ENCODE measurements at regions not wholly inside any gene's neighbourhood (a gene's known extent, or its start where the extent isn't known, plus 50 kb on each side); places are given as distances from the start of the nearest gene placed in this dataset.
A peak's percentile ranks its signal among the peaks of the same experiment; 100 is the strongest.

GRCh38 chr3:117881210-117881609 lies 1153.4 kb downstream of the IGSF11 start:
- DNase-seq = no peak
- POLR2A ChIA-PET = no interaction called here
- H3K36me3 ChIP-seq (replicated peaks in 1 of 2; ENCODE audit: control insufficient read depth in 1 of 2, insufficient read depth in 2 of 2, low read length in 1 of 2) = no peaks in the 10 kb centered on the region
- no peak overlapping the region for H3K4me2 ChIP-seq
- no peaks in the 10 kb centered on the region for H4K20me1 ChIP-seq (ENCODE audit: insufficient read depth)
- CTCF ChIA-PET = no interaction called here
- no peaks in the 10 kb centered on the region for H3K79me2 ChIP-seq (ENCODE audit: insufficient read depth)
- no peaks in the 10 kb centered on the region for H3K9me3 ChIP-seq
- H3K9me2 ChIP-seq = no peaks in the 10 kb centered on the region
- no peak overlapping the region for H3K27ac ChIP-seq (ENCODE audit: low read depth in 2 of 2, low read length in 1 of 2)
- TF ChIP-seq NRF1 (IDR thresholded peaks at IDR 0.05; ENCODE audit: low read depth, low read length) (no peak), RAD21 (IDR thresholded peaks at IDR 0.05; ENCODE audit: low read length) (no peak), FOXM1 (IDR thresholded peaks at IDR 0.05; ENCODE audit: low read depth) (no peak), ZBTB33 (IDR thresholded peaks at IDR 0.05; ENCODE audit: borderline replicate concordance, low read depth) (no peak), RFX5 (IDR thresholded peaks at IDR 0.05; ENCODE audit: low read length) (no peak), EP300 (IDR thresholded peaks at IDR 0.05; ENCODE audit: borderline replicate concordance in 1 of 2, low read depth in 1 of 2, low read length in 1 of 2) (no peak), FOSL2 (IDR thresholded peaks at IDR 0.05; ENCODE audit: borderline replicate concordance, low read depth) (no peak), FOXJ3 (CRISPR knock-in tag; IDR thresholded peaks at IDR 0.05) (no peak), RCOR1 (IDR thresholded peaks at IDR 0.05; ENCODE audit: low read length) (no peak)
- H3K27me3 ChIP-seq (ENCODE audit: insufficient read depth) = no peaks in the 10 kb centered on the region
- WGBS (ENCODE audit: low lambda C conversion rate) = 52% methylated on average over 2 of the region's 2 CpGs
- no peaks in the 10 kb centered on the region for H3F3A ChIP-seq (replicated peaks; ENCODE audit: insufficient read depth)
- H3K4me3 ChIP-seq (ENCODE audit: low read depth in 2 of 2, low read length in 1 of 2) = no peak overlapping the region
- H3K9ac ChIP-seq = no peak overlapping the region
- peaks cover 0 to 6% of the 10 kb centered on the region in 2 experiments; a peak in 2 of 4 replicates for H3K4me1 ChIP-seq (ENCODE audit: control insufficient read depth in 1 of 2, insufficient read depth in 2 of 2, low read depth in 1 of 2, low read length in 1 of 2)
- H2AFZ ChIP-seq (ENCODE audit: low read depth) = no peak overlapping the region

GRCh38 chr3:117885011-117885441 lies 1149.6 kb downstream of the IGSF11 start:
- no peak overlapping the region for H2AFZ ChIP-seq (ENCODE audit: low read depth)
- CTCF ChIA-PET = interaction anchor here (1.0 kb wide), 1 partner anchor 12 kb away, joined by 3 read pairs; no protein-coding TSS in a partner anchor
- WGBS (ENCODE audit: low lambda C conversion rate) = 38% methylated on average over 5 of the region's 5 CpGs

More at GRCh38 chr3:117885011-117885441, 1149.6 kb downstream of the IGSF11 start:
- H3K27me3 ChIP-seq (ENCODE audit: insufficient read depth) = no peaks in the 10 kb centered on the region
- H3F3A ChIP-seq (replicated peaks; ENCODE audit: insufficient read depth) = no peaks in the 10 kb centered on the region
- H3K27ac ChIP-seq (ENCODE audit: low read depth in 2 of 2, low read length in 1 of 2) = peak overlapping the region in 1 of 2 experiments; percentile 22; a peak in 1 of 4 replicates
- H3K4me3 ChIP-seq (ENCODE audit: low read depth in 2 of 2, low read length in 1 of 2) = no peak overlapping the region
- no peaks in the 10 kb centered on the region for H3K9me2 ChIP-seq
- TF ChIP-seq CTCF (IDR thresholded peaks at IDR 0.05) (no peak), GABPA (IDR thresholded peaks at IDR 0.05; ENCODE audit: low read depth) (no peak), EP300 (IDR thresholded peaks at IDR 0.05; ENCODE audit: borderline replicate concordance in 1 of 2, low read depth in 1 of 2, low read length in 1 of 2) (no peak), ZBTB33 (IDR thresholded peaks at IDR 0.05; ENCODE audit: borderline replicate concordance, low read depth) (no peak), FOXM1 (IDR thresholded peaks at IDR 0.05; ENCODE audit: low read depth) (no peak), USF2 (IDR thresholded peaks at IDR 0.05; ENCODE audit: borderline replicate concordance, low read depth, low read length) (no peak), GATA2 (CRISPR knock-in tag; IDR thresholded peaks at IDR 0.05) (no peak)
- TF ChIP-seq, protein P1, sequence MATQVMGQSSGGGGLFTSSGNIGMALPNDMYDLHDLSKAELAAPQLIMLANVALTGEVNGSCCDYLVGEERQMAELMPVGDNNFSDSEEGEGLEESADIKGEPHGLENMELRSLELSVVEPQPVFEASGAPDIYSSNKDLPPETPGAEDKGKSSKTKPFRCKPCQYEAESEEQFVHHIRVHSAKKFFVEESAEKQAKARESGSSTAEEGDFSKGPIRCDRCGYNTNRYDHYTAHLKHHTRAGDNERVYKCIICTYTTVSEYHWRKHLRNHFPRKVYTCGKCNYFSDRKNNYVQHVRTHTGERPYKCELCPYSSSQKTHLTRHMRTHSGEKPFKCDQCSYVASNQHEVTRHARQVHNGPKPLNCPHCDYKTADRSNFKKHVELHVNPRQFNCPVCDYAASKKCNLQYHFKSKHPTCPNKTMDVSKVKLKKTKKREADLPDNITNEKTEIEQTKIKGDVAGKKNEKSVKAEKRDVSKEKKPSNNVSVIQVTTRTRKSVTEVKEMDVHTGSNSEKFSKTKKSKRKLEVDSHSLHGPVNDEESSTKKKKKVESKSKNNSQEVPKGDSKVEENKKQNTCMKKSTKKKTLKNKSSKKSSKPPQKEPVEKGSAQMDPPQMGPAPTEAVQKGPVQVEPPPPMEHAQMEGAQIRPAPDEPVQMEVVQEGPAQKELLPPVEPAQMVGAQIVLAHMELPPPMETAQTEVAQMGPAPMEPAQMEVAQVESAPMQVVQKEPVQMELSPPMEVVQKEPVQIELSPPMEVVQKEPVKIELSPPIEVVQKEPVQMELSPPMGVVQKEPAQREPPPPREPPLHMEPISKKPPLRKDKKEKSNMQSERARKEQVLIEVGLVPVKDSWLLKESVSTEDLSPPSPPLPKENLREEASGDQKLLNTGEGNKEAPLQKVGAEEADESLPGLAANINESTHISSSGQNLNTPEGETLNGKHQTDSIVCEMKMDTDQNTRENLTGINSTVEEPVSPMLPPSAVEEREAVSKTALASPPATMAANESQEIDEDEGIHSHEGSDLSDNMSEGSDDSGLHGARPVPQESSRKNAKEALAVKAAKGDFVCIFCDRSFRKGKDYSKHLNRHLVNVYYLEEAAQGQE (IDR thresholded peaks at IDR 0.05; ENCODE audit: low read depth, low read length) = no peak
- TF ChIP-seq, protein P2, sequence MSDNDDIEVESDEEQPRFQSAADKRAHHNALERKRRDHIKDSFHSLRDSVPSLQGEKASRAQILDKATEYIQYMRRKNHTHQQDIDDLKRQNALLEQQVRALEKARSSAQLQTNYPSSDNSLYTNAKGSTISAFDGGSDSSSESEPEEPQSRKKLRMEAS (IDR thresholded peaks at IDR 0.05; ENCODE audit: low read depth) = no peak
- H3K4me2 ChIP-seq = no peak overlapping the region
- POLR2A ChIA-PET = no interaction called here
- no peak overlapping the region for H3K9ac ChIP-seq
- H3K4me1 ChIP-seq (ENCODE audit: control insufficient read depth in 1 of 2, insufficient read depth in 2 of 2, low read depth in 1 of 2, low read length in 1 of 2) = peaks cover 0 to 13% of the 10 kb centered on the region in 2 experiments; a peak in 2 of 4 replicates
- no peaks in the 10 kb centered on the region for H3K36me3 ChIP-seq (replicated peaks in 1 of 2; ENCODE audit: control insufficient read depth in 1 of 2, insufficient read depth in 2 of 2, low read length in 1 of 2)
- H4K20me1 ChIP-seq (ENCODE audit: insufficient read depth) = no peaks in the 10 kb centered on the region
- no peaks in the 10 kb centered on the region for H3K9me3 ChIP-seq
- no peak for DNase-seq
- H3K79me2 ChIP-seq (ENCODE audit: insufficient read depth) = no peaks in the 10 kb centered on the region
